Sigmoid colon (tissue), 4 donors: ENCODE measurements at regions not wholly inside any gene's neighbourhood (a gene's known extent, or its start where the extent isn't known, plus 50 kb on each side); places are given as distances from the start of the nearest gene placed in this dataset.

ENCODE experiments used
- EP300 ChIP-seq, 4 donors: sonication (generic); formaldehyde crosslinking; IDR thresholded peaks; one replicate each; pipeline ENCODE4 v1.6.1; 2017; ENCODE audit warnings: antibody characterized with exemption in 4 of 4
- POLR2A ChIP-seq, 2 donors: fragments of 450-650 bp; IDR thresholded peaks; one replicate each; pipeline ENCODE4 v1.6.1; 2016; ENCODE audit warnings: antibody characterized with exemption in 2 of 2, mild to moderate bottlenecking in 2 of 2, moderate library complexity in 2 of 2
- POLR2AphosphoS5 ChIP-seq, 4 donors: sonication (generic); formaldehyde crosslinking; IDR thresholded peaks; one replicate each; pipeline ENCODE4 v1.6.1; 2017; ENCODE audit warnings: antibody characterized with exemption in 4 of 4
- TF ChIP-seq, protein P1 (sequence below), 4 experiments: fragments of 450-650 bp in 3 of 4; fragments of 200-600 bp in 1 of 4; IDR thresholded peaks; one replicate each; pipeline ENCODE4 v1.5.1; 2016 to 2019; ENCODE audit warnings: antibody characterized with exemption in 4 of 4, mild to moderate bottlenecking in 3 of 4, moderate library complexity in 2 of 4

DNA sequence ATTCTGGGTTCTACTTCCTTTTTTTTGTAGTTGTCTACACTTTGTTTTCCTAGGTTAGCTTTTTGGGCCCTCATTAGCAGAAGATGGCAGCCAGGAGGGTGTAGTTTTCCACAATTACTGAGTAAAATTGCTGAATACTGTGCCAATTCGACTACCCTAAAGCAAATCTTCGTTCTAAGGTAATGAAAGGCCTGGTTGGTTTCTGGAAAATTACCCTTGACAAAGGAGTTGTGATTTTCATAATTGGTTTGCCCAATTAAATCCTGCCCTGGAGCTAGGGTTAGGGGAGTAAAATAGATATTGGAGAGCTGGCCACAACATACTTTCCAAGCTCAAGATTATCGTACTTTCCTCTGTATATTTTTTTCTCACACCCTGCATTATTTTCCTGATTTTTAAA, 293.0 kb downstream of the OXSM start:
- TF ChIP-seq, protein P1, sequence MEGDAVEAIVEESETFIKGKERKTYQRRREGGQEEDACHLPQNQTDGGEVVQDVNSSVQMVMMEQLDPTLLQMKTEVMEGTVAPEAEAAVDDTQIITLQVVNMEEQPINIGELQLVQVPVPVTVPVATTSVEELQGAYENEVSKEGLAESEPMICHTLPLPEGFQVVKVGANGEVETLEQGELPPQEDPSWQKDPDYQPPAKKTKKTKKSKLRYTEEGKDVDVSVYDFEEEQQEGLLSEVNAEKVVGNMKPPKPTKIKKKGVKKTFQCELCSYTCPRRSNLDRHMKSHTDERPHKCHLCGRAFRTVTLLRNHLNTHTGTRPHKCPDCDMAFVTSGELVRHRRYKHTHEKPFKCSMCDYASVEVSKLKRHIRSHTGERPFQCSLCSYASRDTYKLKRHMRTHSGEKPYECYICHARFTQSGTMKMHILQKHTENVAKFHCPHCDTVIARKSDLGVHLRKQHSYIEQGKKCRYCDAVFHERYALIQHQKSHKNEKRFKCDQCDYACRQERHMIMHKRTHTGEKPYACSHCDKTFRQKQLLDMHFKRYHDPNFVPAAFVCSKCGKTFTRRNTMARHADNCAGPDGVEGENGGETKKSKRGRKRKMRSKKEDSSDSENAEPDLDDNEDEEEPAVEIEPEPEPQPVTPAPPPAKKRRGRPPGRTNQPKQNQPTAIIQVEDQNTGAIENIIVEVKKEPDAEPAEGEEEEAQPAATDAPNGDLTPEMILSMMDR (IDR thresholded peaks at IDR 0.05), result no peak
- TF ChIP-seq POLR2AphosphoS5 (IDR thresholded peaks at IDR 0.05), result no peak
- no peak for TF ChIP-seq EP300 (IDR thresholded peaks at IDR 0.05)
- TF ChIP-seq POLR2A (IDR thresholded peaks at IDR 0.05), result no peak
